H1 (cell line): ENCODE measurements at regions not wholly inside any gene's neighbourhood (a gene's known extent, or its start where the extent isn't known, plus 50 kb on each side); places are given as distances from the start of the nearest gene placed in this dataset.

ENCODE experiments used
- CTCF ChIA-PET: fragments of 300-600 bp; sonication (Branson Sonifier 250); formaldehyde crosslinking; loops from one replicate; lab custom pipeline; 2021; ENCODE audit not compliant: partially characterized antibody; lab: Charles Lee
- POLR2A ChIA-PET: fragments of 300-600 bp; sonication (Branson Sonifier 250); formaldehyde crosslinking; loops from one replicate; lab custom pipeline; 2021; ENCODE audit warnings: inconsistent platforms; ENCODE audit not compliant: partially characterized antibody; lab: Charles Lee
- DNase-seq, 2 experiments: peaks; one replicate each; pipeline versions ENCODE4 v3.0.0 to v3.0.0-alpha.2; 2010 to 2022; ENCODE audit warnings: low spot score in 2 of 2, low read depth in 1 of 2, mixed read lengths in 1 of 2
- FAIRE-seq: peaks from 2 replicates; lab custom pipeline; 2011; peaks lifted over from hg19 to GRCh38; lab: Jason Lieb, UNC
- H2AFZ ChIP-seq: 2 replicates; pipeline ENCODE4 v1.8.1; 2012; ENCODE audit warnings: low read length, inconsistent platforms
- H2AK5ac ChIP-seq: 2 replicates; pipeline ENCODE4 v1.6.1; 2013; ENCODE audit warnings: low read depth, low read length
- H2BK120ac ChIP-seq: replicated peaks from 2 replicates; pipeline ENCODE3; 2013; ENCODE audit warnings: low read depth, low read length, inconsistent platforms
- H2BK12ac ChIP-seq: 2 replicates; pipeline ENCODE4 v1.6.1; 2013; ENCODE audit warnings: low read depth, low read length
- H2BK15ac ChIP-seq: 2 replicates; pipeline ENCODE4 v1.6.1; 2013; ENCODE audit warnings: low read length
- H2BK20ac ChIP-seq: 2 replicates; pipeline ENCODE4 v1.6.1; 2013; ENCODE audit warnings: low read length
- H2BK5ac ChIP-seq: 2 replicates; pipeline ENCODE4 v1.6.1; 2013; ENCODE audit warnings: low read depth, low read length
- H3K14ac ChIP-seq: 2 replicates; pipeline ENCODE4 v1.6.1; 2013; ENCODE audit warnings: inconsistent platforms; ENCODE audit not compliant: insufficient read length
- H3K18ac ChIP-seq: 2 replicates; pipeline ENCODE4 v1.6.1; 2013; ENCODE audit warnings: low read length; ENCODE audit errors: extremely low read depth
- H3K23ac ChIP-seq: 2 replicates; pipeline ENCODE4 v1.6.1; 2013; ENCODE audit warnings: inconsistent platforms; ENCODE audit not compliant: insufficient read length
- H3K23me2 ChIP-seq: 2 replicates; pipeline ENCODE4 v1.6.1; 2013; ENCODE audit warnings: low read depth, low read length
- H3K27ac ChIP-seq: 2 replicates; pipeline ENCODE4 v1.6.1; 2011; ENCODE audit warnings: low read depth, low read length, inconsistent platforms
- H3K27me3 ChIP-seq, 4 experiments: replicated peaks in 1 of 4; 1 replicate in 1 of 4; 2 replicates in 3 of 4; pipeline versions ENCODE4 v1.6.1 to v1.8.1; 2011 to 2013; ENCODE audit warnings: low read length in 3 of 4, mild to moderate bottlenecking in 3 of 4, inconsistent platforms in 2 of 4, mixed read lengths in 2 of 4, moderate library complexity in 1 of 4; ENCODE audit not compliant: control insufficient read depth in 3 of 4, insufficient read depth in 3 of 4; ENCODE audit errors: extremely low read depth in 1 of 4
- H3K36me3 ChIP-seq, 4 experiments: 2 replicates each; pipeline versions ENCODE4 v1.6.1 to v1.8.1; 2011 to 2013; ENCODE audit warnings: mild to moderate bottlenecking in 4 of 4, low read length in 3 of 4, moderate library complexity in 2 of 4, control low read depth in 1 of 4, inconsistent platforms in 1 of 4; ENCODE audit not compliant: insufficient read depth in 4 of 4, control insufficient read depth in 2 of 4
- H3K4ac ChIP-seq: replicated peaks from 2 replicates; pipeline ENCODE3; 2013; ENCODE audit warnings: low read length, low read depth, mixed read lengths, inconsistent platforms; ENCODE audit not compliant: insufficient read length
- H3K4me1 ChIP-seq, 4 experiments: replicated peaks in 1 of 4; 1 replicate in 1 of 4; 2 replicates in 3 of 4; pipeline versions ENCODE4 v1.6.1 to v1.8.1; 2011 to 2013; ENCODE audit warnings: low read length in 3 of 4, inconsistent platforms in 2 of 4, mixed read lengths in 1 of 4; ENCODE audit not compliant: insufficient read depth in 4 of 4, control insufficient read depth in 3 of 4
- H3K4me2 ChIP-seq, 2 experiments: 2 replicates each; pipeline versions ENCODE4 v1.6.1 to v1.8.1; 2011 to 2013; ENCODE audit warnings: low read depth in 2 of 2, low read length in 2 of 2, control low read depth in 1 of 2, inconsistent platforms in 1 of 2, mild to moderate bottlenecking in 1 of 2; ENCODE audit not compliant: insufficient read depth in 1 of 2
- H3K4me3 ChIP-seq, 4 experiments: fragments of 200-600, 300-600 bp in 1 of 4; sonication (generic), shearing (Covaris generic), sonication (Bioruptor Twin) in 1 of 4; 2 replicates each; pipeline versions ENCODE4 v1.5.1 to v1.8.1; 2011 to 2016; ENCODE audit warnings: low read length in 4 of 4, low read depth in 3 of 4, control low read depth in 2 of 4, inconsistent platforms in 2 of 4, mild to moderate bottlenecking in 2 of 4, mixed read lengths in 1 of 4, moderate library complexity in 1 of 4; ENCODE audit not compliant: insufficient read depth in 2 of 4; ENCODE audit errors: extremely low read depth in 1 of 4
- H3K56ac ChIP-seq: replicated peaks from 2 replicates; pipeline ENCODE3; 2013; ENCODE audit warnings: low read depth, mild to moderate bottlenecking, mixed read lengths, low read length, inconsistent platforms; ENCODE audit not compliant: insufficient read length
- H3K79me1 ChIP-seq: 2 replicates; pipeline ENCODE4 v1.6.1; 2013; ENCODE audit warnings: low read depth, low read length, control low read depth
- H3K79me2 ChIP-seq, 2 experiments: 2 replicates each; pipeline versions ENCODE4 v1.6.1 to v1.8.1; 2012 to 2013; ENCODE audit warnings: low read length in 2 of 2, mild to moderate bottlenecking in 2 of 2, inconsistent platforms in 1 of 2; ENCODE audit not compliant: insufficient read depth in 2 of 2, control insufficient read depth in 1 of 2
- H3K9ac ChIP-seq, 4 experiments: replicated peaks in 1 of 4; 1 replicate in 1 of 4; 2 replicates in 3 of 4; pipeline versions ENCODE4 v1.6.1 to v1.8.1; 2011 to 2013; ENCODE audit warnings: low read depth in 3 of 4, low read length in 3 of 4, control low read depth in 2 of 4, mild to moderate bottlenecking in 2 of 4, moderate library complexity in 2 of 4, inconsistent platforms in 1 of 4; ENCODE audit errors: extremely low read depth in 1 of 4
- H3K9me3 ChIP-seq, 2 experiments: 2 replicates each; pipeline versions ENCODE4 v1.6.1 to v1.8.1; 2012 to 2013; ENCODE audit warnings: mild to moderate bottlenecking in 2 of 2, moderate library complexity in 2 of 2, control low read depth in 1 of 2, inconsistent platforms in 1 of 2, low read depth in 1 of 2, low read length in 1 of 2, mixed read lengths in 1 of 2; ENCODE audit not compliant: insufficient read depth in 2 of 2
- H4K20me1 ChIP-seq, 2 experiments: replicated peaks in 1 of 2; 2 replicates each; pipeline versions ENCODE3 to v1.8.1; 2011 to 2013; ENCODE audit warnings: inconsistent platforms in 2 of 2, low read length in 2 of 2, mild to moderate bottlenecking in 1 of 2; ENCODE audit not compliant: insufficient read depth in 2 of 2, control insufficient read depth in 1 of 2
- H4K5ac ChIP-seq: 2 replicates; pipeline ENCODE4 v1.6.1; 2013; ENCODE audit warnings: low read length, low read depth, mixed read lengths, inconsistent platforms; ENCODE audit not compliant: insufficient read length
- H4K8ac ChIP-seq: 2 replicates; pipeline ENCODE4 v1.8.0; 2013; ENCODE audit warnings: mild to moderate bottlenecking, moderate library complexity, low read length, inconsistent platforms; ENCODE audit not compliant: insufficient read depth; ENCODE audit errors: extremely low read depth
- H4K91ac ChIP-seq: replicated peaks from 2 replicates; pipeline ENCODE3; 2013; ENCODE audit warnings: low read length, mixed read lengths, inconsistent platforms; ENCODE audit not compliant: insufficient read length
- ASH2L ChIP-seq: fragments of 200-600, 300-600 bp; sonication (generic); IDR thresholded peaks from one replicate; pipeline ENCODE4 v1.7.1; 2017; ENCODE audit warnings: low read length
- BACH1 ChIP-seq: IDR thresholded peaks from 2 replicates; pipeline ENCODE4 v1.6.1; 2012; ENCODE audit warnings: low read length, improper control_type of control experiment
- CEBPB ChIP-seq: IDR thresholded peaks from 2 replicates; pipeline ENCODE4 v1.6.1; 2012; ENCODE audit warnings: low read depth, low read length
- EGR1 ChIP-seq: IDR thresholded peaks from 2 replicates; pipeline ENCODE4 v1.6.1; 2011; ENCODE audit warnings: low read depth, low read length, borderline replicate concordance
- EZH2 ChIP-seq: fragments of 200-600 bp; sonication (generic); IDR thresholded peaks from 2 replicates; pipeline ENCODE4 v1.7.1; 2012; ENCODE audit warnings: low read depth, mild to moderate bottlenecking, moderate library complexity, low read length, inconsistent platforms; ENCODE audit not compliant: severe bottlenecking
- GABPA ChIP-seq: IDR thresholded peaks from 2 replicates; pipeline ENCODE4 v1.6.1; 2011; ENCODE audit warnings: mild to moderate bottlenecking, low read length, moderate library complexity, borderline replicate concordance; ENCODE audit not compliant: insufficient read depth
- GTF2F1 ChIP-seq: IDR thresholded peaks from 2 replicates; pipeline ENCODE4 v1.6.1; 2012; ENCODE audit warnings: low read depth, low read length, improper control_type of control experiment, borderline replicate concordance
- POU5F1 ChIP-seq: IDR thresholded peaks from 2 replicates; pipeline ENCODE4 v1.6.1; 2011; ENCODE audit warnings: low read depth, mild to moderate bottlenecking, low read length, moderate library complexity
- RBBP5 ChIP-seq: IDR thresholded peaks from 2 replicates; pipeline ENCODE4 v1.7.1; 2012; ENCODE audit warnings: low read depth, mild to moderate bottlenecking, inconsistent platforms, low read length, moderate library complexity, borderline replicate concordance
- SP1 ChIP-seq: IDR thresholded peaks from 2 replicates; pipeline ENCODE4 v1.6.1; 2011; ENCODE audit warnings: low read depth, low read length
- SP4 ChIP-seq: IDR thresholded peaks from 2 replicates; pipeline ENCODE4 v1.6.1; 2012; ENCODE audit warnings: low read length, inconsistent platforms
- SRF ChIP-seq: IDR thresholded peaks from 2 replicates; pipeline ENCODE4 v1.6.1; 2011; ENCODE audit warnings: mild to moderate bottlenecking, low read depth, low read length, moderate library complexity
- SUZ12 ChIP-seq: fragments of 200-600 bp; sonication (generic); IDR thresholded peaks from 2 replicates; pipeline ENCODE4 v1.6.1; 2012; ENCODE audit warnings: mild to moderate bottlenecking, inconsistent platforms, low read length, moderate library complexity, mixed read lengths
- WGBS, 2 experiments: shearing (Covaris generic) in 1 of 2; methylation state at CpG; one replicate each; pipeline versions ENCODE4 v1.1.6 to v1.1.7; 2013 to 2015; ENCODE audit warnings: low lambda C conversion rate in 2 of 2, mixed read lengths in 2 of 2, inconsistent platforms in 1 of 2, low coverage in 1 of 2, missing lambda C conversion rate in 1 of 2; ENCODE audit not compliant: insufficient replicate concordance in 2 of 2, insufficient coverage in 1 of 2, insufficient read length in 1 of 2; ENCODE audit errors: extremely low coverage in 1 of 2, missing lambda C conversion rate in 1 of 2; 5-methylcytosine and 5-hydroxymethylcytosine counted together
- TF ChIP-seq, protein P1 (sequence below): IDR thresholded peaks from 2 replicates; pipeline ENCODE4 v1.6.1; 2011; ENCODE audit warnings: low read length, improper control_type of control experiment
- TF ChIP-seq, protein P2 (sequence below): IDR thresholded peaks from 2 replicates; pipeline ENCODE4 v1.6.1; 2012; ENCODE audit warnings: inconsistent platforms

DNA sequence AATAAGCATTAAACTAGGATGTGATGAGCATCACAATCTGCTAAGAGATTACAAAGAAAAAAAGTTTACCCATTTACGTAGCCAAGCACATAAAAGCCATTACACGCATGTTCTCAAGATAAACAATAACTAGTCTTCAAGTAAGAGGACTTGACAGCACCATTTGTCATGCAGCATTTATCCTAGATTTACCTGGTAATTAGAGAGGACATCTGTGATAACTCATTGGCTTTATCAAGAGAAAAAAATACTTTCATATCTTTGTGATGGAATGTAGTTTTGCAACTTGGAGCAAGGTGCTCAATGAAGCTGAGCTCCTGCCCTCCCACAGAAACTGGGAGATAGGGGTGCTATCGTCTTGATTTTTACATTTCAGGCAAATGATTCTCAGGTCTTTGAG is 1023.7 kb downstream of the FSCB start:
- Histone ChIP-seq H3K36me3 (no peaks in the 10 kb centered on the region), H3K56ac (no peak overlapping the region), H2BK15ac (no peak overlapping the region), H2BK20ac (no peak overlapping the region), H3K79me1 (no peaks in the 10 kb centered on the region), H3K4me3 (no peak overlapping the region), H2AFZ (no peak overlapping the region; the same call in 1 of the 2 replicates), H3K79me2 (no peaks in the 10 kb centered on the region), H2BK5ac (no peak overlapping the region), H2BK12ac (no peak overlapping the region), H3K4me1 (peaks cover 0 to 2% (median 0%) of the 10 kb centered on the region in 4 experiments; a peak in 1 of 7 replicates), H4K5ac (no peak overlapping the region), H2AK5ac (no peak overlapping the region), H2BK120ac (no peak overlapping the region), H3K23ac (no peak overlapping the region), H3K4ac (no peak overlapping the region), H3K4me2 (no peak overlapping the region), H3K27ac (no peak overlapping the region), H4K20me1 (no peaks in the 10 kb centered on the region), H3K18ac (no peak overlapping the region), H4K91ac (no peak overlapping the region), H3K23me2 (no peaks in the 10 kb centered on the region), H3K27me3 (no peaks in the 10 kb centered on the region), H3K14ac (no peak overlapping the region), H3K9me3 (no peaks in the 10 kb centered on the region), H4K8ac (no peak overlapping the region), H3K9ac (no peak overlapping the region)
- POLR2A ChIA-PET: no interaction called here
- 89% methylated on average over 3 of the region's 3 CpGs; no CpG with 5 or more reads in 1 of the 2 experiments for WGBS, 2 experiments
- no peak for FAIRE-seq
- CTCF ChIA-PET: interaction anchor here (1.4 kb wide), 1 partner anchor 13 kb away, joined by 6 read pairs; no protein-coding TSS in a partner anchor
- DNase-seq: no peak
- no peak for TF ChIP-seq RBBP5
- no peak for TF ChIP-seq GABPA
- TF ChIP-seq GTF2F1: no peak
- TF ChIP-seq, protein P1, sequence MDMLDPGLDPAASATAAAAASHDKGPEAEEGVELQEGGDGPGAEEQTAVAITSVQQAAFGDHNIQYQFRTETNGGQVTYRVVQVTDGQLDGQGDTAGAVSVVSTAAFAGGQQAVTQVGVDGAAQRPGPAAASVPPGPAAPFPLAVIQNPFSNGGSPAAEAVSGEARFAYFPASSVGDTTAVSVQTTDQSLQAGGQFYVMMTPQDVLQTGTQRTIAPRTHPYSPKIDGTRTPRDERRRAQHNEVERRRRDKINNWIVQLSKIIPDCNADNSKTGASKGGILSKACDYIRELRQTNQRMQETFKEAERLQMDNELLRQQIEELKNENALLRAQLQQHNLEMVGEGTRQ: no peak
- no peak for TF ChIP-seq BACH1
- TF ChIP-seq POU5F1: no peak
- TF ChIP-seq, protein P2, sequence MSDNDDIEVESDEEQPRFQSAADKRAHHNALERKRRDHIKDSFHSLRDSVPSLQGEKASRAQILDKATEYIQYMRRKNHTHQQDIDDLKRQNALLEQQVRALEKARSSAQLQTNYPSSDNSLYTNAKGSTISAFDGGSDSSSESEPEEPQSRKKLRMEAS: no peak
- no peak for TF ChIP-seq SRF
- no peak for TF ChIP-seq SUZ12
- TF ChIP-seq ASH2L: no peak
- TF ChIP-seq CEBPB: no peak
- no peak for TF ChIP-seq SP4
- TF ChIP-seq EZH2: no peak
- TF ChIP-seq EGR1: no peak
- TF ChIP-seq SP1: no peak
